HCT116 (cell line): ENCODE measurements at regions not wholly inside any gene's neighbourhood (a gene's known extent, or its start where the extent isn't known, plus 50 kb on each side); places are given as distances from the start of the nearest gene placed in this dataset.

Experiments used
- EGR1 ChIP-seq: IDR thresholded peaks from 2 replicates; pipeline ENCODE4 v1.6.1; 2012; ENCODE audit warnings: low read depth
- EZH2 ChIP-seq: fragments of 200-600 bp; sonication (generic); IDR thresholded peaks from 2 replicates; pipeline ENCODE4 v1.6.1; 2017; ENCODE audit warnings: antibody characterized with exemption, mixed run types
- POLR2A ChIP-seq: IDR thresholded peaks from 2 replicates; pipeline ENCODE4 v1.7.0; 2011; ENCODE audit warnings: borderline replicate concordance; ENCODE audit not compliant: insufficient read depth, insufficient read length; ENCODE audit errors: extremely low read depth
- POLR2AphosphoS5 ChIP-seq: IDR thresholded peaks from 2 replicates; pipeline ENCODE4 v1.6.1; 2011; ENCODE audit warnings: mild to moderate bottlenecking, low read depth, low read length, moderate library complexity
- RAD21 ChIP-seq: IDR thresholded peaks from 2 replicates; pipeline ENCODE4 v1.6.1; 2012; ENCODE audit warnings: low read depth, mild to moderate bottlenecking
- ZFX ChIP-seq: fragments of 450-650 bp; IDR thresholded peaks from 2 replicates; pipeline ENCODE4 v1.6.1; 2017
- TF ChIP-seq, protein P1 (sequence below), 3 experiments: fragments of 200-600 bp in 1 of 3; sonication (generic) in 1 of 3; IDR thresholded peaks in 2 of 3; conservative IDR thresholded peaks in 1 of 3; 2 replicates each; pipeline ENCODE4 v1.5.1; 2012 to 2017; ENCODE audit warnings: low read depth in 2 of 3, low read length in 2 of 3, antibody characterized with exemption in 1 of 3, borderline replicate concordance in 1 of 3, control low read depth in 1 of 3, mild to moderate bottlenecking in 1 of 3, mixed read lengths in 1 of 3, mixed run types in 1 of 3, moderate library complexity in 1 of 3; ENCODE audit not compliant: insufficient read depth in 1 of 3

DNA sequence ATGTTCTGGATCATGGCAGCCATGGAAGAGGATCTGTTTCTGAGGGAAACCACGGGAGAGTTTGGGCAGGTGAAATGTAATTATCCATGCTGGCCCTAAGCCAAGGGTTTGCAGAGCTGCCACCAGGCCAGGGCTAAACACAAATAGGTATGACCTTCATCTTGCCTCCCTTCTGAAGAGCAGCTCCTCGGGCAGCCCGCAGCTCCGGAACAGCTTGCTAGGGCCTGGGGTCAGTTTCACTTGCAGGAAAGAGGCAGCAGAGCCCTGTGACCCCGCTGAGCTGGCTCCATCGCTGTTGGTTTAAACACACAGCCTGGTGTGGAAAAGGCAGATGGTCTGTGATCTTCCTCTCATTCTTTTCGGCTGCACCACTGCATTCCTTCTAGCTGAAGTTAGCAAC lies 141.4 kb downstream of the TMEM38B start:
- no peak for TF ChIP-seq RAD21
- TF ChIP-seq, protein P1, sequence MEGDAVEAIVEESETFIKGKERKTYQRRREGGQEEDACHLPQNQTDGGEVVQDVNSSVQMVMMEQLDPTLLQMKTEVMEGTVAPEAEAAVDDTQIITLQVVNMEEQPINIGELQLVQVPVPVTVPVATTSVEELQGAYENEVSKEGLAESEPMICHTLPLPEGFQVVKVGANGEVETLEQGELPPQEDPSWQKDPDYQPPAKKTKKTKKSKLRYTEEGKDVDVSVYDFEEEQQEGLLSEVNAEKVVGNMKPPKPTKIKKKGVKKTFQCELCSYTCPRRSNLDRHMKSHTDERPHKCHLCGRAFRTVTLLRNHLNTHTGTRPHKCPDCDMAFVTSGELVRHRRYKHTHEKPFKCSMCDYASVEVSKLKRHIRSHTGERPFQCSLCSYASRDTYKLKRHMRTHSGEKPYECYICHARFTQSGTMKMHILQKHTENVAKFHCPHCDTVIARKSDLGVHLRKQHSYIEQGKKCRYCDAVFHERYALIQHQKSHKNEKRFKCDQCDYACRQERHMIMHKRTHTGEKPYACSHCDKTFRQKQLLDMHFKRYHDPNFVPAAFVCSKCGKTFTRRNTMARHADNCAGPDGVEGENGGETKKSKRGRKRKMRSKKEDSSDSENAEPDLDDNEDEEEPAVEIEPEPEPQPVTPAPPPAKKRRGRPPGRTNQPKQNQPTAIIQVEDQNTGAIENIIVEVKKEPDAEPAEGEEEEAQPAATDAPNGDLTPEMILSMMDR (IDR thresholded peaks at IDR 0.05 in 2 of 3, conservative IDR thresholded peaks at IDR 0.05 in 1 of 3; ENCODE audit: borderline replicate concordance in 1 of 3, insufficient read depth in 1 of 3, low read depth in 2 of 3, low read length in 2 of 3) = no peak
- no peak for TF ChIP-seq POLR2A
- no peak for TF ChIP-seq EGR1
- TF ChIP-seq POLR2AphosphoS5 = no peak
- no peak for TF ChIP-seq ZFX
- TF ChIP-seq EZH2 = no peak
